RWPE1 (cell line): ENCODE measurements at regions not wholly inside any gene's neighbourhood (a gene's known extent, or its start where the extent isn't known, plus 50 kb on each side); places are given as distances from the start of the nearest gene placed in this dataset.

Experiments used
- CTCF ChIA-PET: fragments of 350-600 bp; sonication (Branson Sonifier 250); formaldehyde crosslinking; extraction: SDS; loops from one replicate; lab custom pipeline; 2021; lab: Yijun Ruan, JAX
- POLR2A ChIA-PET: fragments of 400-600 bp; formaldehyde crosslinking; extraction: SDS; loops from one replicate; lab custom pipeline; 2020; ENCODE audit warnings: antibody characterized with exemption; ENCODE audit not compliant: low non-redundant PET; lab: Yijun Ruan, JAX
- DNase-seq: peaks from one replicate; pipeline ENCODE4 v3.0.0; 2012; ENCODE audit warnings: low spot score
- H3K27ac ChIP-seq: fragments of 450-650 bp; 2 replicates; pipeline ENCODE4 v1.5.1; 2017
- TF ChIP-seq, protein P1 (sequence below): fragments of 450-650 bp; conservative IDR thresholded peaks from 2 replicates; pipeline ENCODE4 v1.5.1; 2017; ENCODE audit warnings: low read depth, mild to moderate bottlenecking

DNA sequence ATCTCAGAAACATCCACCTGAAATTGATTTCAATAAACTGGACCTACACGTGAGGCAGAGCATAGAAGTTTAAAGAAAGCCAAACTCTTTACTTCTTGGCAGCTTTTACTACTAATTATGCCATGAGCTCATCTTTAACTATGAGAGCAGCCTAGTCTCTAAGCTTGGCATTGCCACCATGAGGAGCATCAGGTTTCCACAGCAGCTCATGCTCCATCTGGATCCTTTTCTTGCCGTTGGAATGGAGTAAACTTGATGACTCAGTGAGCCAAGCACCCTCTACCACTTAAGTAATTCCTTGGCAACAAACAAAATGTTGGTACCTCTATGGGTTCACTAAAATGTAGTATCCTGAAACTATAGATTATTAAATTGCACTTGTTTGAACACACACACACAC lies 583.2 kb downstream of the EPHA3 start:
- H3K27ac ChIP-seq, result no peak overlapping the region
- TF ChIP-seq, protein P1, sequence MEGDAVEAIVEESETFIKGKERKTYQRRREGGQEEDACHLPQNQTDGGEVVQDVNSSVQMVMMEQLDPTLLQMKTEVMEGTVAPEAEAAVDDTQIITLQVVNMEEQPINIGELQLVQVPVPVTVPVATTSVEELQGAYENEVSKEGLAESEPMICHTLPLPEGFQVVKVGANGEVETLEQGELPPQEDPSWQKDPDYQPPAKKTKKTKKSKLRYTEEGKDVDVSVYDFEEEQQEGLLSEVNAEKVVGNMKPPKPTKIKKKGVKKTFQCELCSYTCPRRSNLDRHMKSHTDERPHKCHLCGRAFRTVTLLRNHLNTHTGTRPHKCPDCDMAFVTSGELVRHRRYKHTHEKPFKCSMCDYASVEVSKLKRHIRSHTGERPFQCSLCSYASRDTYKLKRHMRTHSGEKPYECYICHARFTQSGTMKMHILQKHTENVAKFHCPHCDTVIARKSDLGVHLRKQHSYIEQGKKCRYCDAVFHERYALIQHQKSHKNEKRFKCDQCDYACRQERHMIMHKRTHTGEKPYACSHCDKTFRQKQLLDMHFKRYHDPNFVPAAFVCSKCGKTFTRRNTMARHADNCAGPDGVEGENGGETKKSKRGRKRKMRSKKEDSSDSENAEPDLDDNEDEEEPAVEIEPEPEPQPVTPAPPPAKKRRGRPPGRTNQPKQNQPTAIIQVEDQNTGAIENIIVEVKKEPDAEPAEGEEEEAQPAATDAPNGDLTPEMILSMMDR, result no peak
- CTCF ChIA-PET, result no interaction called here
- peak; percentile 8 for DNase-seq
- POLR2A ChIA-PET, result no interaction called here

DNA sequence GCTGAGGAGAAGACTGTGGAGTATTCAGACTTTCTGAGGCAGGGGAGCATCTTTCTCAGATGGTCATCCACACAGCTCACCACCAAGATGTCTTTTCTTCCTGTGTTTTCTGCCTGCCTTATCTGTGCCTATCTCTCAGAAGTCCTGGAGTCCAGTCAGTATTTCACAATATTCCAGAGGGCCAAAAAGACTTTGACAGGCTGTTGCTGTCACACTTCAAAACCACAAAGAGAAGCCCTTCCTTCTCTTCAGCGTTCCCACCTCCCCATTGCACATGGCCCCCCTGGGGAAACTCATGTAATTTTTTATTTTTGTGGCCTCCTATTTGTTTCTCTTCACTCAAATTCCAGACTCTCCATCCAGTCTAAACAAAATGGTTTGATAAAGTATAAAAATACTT lies 585.2 kb downstream of the EPHA3 start:
- CTCF ChIA-PET, result no interaction called here
- POLR2A ChIA-PET, result no interaction called here
- no peak overlapping the region for H3K27ac ChIP-seq
- TF ChIP-seq, protein P1, result no peak
- no peak for DNase-seq

DNA sequence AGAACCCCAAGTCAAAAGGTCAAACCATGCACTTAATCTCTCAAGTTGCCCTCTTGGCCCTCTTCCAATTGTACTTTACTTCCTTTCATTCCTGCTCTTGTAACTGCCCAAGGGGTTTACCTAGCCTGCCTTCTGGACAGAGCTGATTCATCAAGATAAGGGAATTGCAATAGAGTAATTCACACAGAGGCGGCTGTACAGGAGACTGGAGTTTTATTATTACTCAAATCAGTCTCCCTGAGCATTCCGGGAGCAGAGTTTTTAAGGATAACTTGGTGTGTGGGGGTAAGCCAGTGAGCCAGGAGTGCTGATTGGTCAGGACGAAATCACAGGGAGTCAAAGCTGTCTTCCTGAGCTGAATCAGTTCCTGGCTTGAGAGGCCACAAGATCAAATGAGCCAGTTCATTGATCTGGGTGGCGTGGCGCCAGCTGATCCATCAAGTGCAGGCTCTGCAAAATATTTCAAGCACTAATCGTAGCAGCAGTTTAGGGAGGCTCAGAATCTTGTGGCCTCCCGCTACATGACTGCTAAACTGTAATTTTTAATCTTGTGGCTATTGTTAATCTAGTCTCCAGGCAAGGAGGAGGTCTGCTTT lies 590.0 kb downstream of the EPHA3 start:
- peak; percentile 16 for DNase-seq
- ChIA-PET POLR2A (no interaction called here), CTCF (interaction anchor here (0.6 kb wide), 1 partner anchor 315 kb away, joined by 3 read pairs; no protein-coding TSS in a partner anchor)
- TF ChIP-seq, protein P1, result no peak
- H3K27ac ChIP-seq, result no peak overlapping the region

DNA sequence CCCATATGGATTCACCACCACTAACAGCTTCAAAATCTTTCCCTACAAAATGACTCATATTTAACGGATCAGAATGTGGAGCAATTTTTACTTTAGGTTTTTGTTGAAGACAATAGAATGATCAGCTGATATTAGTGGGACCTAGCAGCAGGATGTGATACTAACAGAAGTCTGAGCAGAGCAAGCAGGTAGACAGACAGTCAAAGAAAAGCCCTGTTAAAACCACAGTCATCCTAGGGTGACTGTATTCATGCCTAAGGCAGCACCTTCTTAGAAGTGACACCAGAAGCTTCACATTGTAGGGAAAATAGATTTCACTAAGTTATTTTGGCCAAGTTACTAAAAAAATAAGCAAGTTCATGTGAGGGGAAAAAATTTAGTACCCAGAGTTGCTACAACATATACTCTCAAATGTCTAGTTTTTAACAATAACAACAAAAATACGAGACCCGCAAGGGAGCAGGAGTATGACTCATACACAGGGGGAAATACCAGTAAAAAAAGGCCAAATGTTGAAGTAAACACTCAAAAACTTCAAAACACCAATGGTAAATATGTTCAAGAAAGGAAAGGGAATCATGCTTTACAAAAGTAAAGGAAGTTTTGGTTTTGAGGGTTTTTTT lies 590.9 kb downstream of the EPHA3 start:
- ChIA-PET POLR2A (no interaction called here), CTCF (interaction anchor here (0.6 kb wide), 1 partner anchor 316 kb away, joined by 3 read pairs; no protein-coding TSS in a partner anchor)
- H3K27ac ChIP-seq, result no peak overlapping the region
- TF ChIP-seq, protein P1, result no peak
- DNase-seq, result no peak

DNA sequence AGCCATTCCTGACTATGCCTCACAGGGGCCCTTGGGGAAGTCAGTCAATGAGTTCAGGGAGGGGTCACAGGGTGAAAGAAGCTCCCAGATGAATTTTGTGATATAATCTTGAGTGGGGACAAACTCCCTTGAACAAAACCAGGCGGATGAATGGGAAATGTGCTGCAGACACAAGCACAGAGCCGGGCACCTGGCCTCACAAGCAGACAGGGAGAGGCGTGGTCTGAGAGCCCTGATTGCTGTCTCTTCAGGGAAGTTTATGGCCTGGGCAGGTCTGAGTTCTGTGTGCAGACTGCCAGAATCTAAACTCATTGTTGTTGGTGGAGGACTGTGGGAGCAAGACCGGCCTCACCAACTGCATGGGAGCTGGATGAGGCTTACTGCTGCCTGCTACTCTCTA lies 591.8 kb downstream of the EPHA3 start:
- H3K27ac ChIP-seq, result no peak overlapping the region
- POLR2A ChIA-PET, result no interaction called here

DNA sequence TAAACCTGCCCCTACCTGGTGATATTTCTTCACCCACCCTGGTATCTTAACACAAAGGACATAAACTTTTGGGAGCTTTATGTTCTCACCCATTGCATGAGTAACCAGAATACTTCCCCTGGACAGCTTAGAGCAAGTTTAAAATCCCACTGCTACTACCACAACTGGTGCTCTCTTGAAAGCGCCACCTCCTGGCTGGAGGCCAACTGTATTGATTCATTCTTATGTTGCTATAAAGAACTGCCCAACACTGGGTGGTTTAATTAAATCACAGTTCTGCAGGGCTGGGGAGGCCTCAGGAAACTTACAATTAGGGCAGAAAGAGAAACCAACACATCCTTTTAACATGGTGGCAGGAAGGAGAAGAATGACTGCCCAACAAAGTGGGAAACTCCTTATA lies 592.4 kb downstream of the EPHA3 start:
- TF ChIP-seq, protein P1, result no peak
- H3K27ac ChIP-seq, result no peak overlapping the region
- CTCF ChIA-PET, result no interaction called here
- no peak for DNase-seq
- POLR2A ChIA-PET, result no interaction called here

More for the DNA sequence above, 591.8 kb downstream of the EPHA3 start:
- DNase-seq, result no peak
- TF ChIP-seq, protein P1, result no peak
- CTCF ChIA-PET, result no interaction called here
